OCI-M2 (cell line): ENCODE measurements at regions not wholly inside any gene's neighbourhood (a gene's known extent, or its start where the extent isn't known, plus 50 kb on each side); places are given as distances from the start of the nearest gene placed in this dataset.

Source experiments
- DNase-seq: peaks from one replicate; lab custom pipeline; 2025; ENCODE audit not compliant: unreplicated experiment; lab: John Stamatoyannopoulos, UW

GRCh38 chr2:71893646-71894045, 254.0 kb downstream of the CYP26B1 start:
- no peak for DNase-seq

GRCh38 chr2:71892896-71893295, 254.8 kb downstream of the CYP26B1 start:
- no peak for DNase-seq

GRCh38 chr2:71892423-71892730, 255.3 kb downstream of the CYP26B1 start:
- DNase-seq: no peak

GRCh38 chr2:71891719-71892422, 255.8 kb downstream of the CYP26B1 start:
- peak; percentile 49 for DNase-seq

GRCh38 chr2:71891155-71891554, 256.5 kb downstream of the CYP26B1 start:
- no peak for DNase-seq

- DNase-seq: no peak
Measured at GRCh38 chr2:71889759-71890684, 257.6 kb downstream of the CYP26B1 start.

GRCh38 chr2:71888751-71889445, 258.8 kb downstream of the CYP26B1 start:
- DNase-seq: no peak

- DNase-seq: no peak
Measured at GRCh38 chr2:71887196-71887595, 260.5 kb downstream of the CYP26B1 start.

GRCh38 chr2:71886241-71886640, 261.4 kb downstream of the CYP26B1 start:
- no peak for DNase-seq

- no peak for DNase-seq
Measured at GRCh38 chr2:71884303-71885042, 263.2 kb downstream of the CYP26B1 start.

GRCh38 chr2:71882949-71883472, 264.7 kb downstream of the CYP26B1 start:
- peak; percentile 78 for DNase-seq

GRCh38 chr2:71882236-71882946, 265.3 kb downstream of the CYP26B1 start:
- DNase-seq: no peak

- no peak for DNase-seq
Measured at GRCh38 chr2:71880846-71881610, 266.6 kb downstream of the CYP26B1 start.

- no peak for DNase-seq
Measured at GRCh38 chr2:71880287-71880686, 267.4 kb downstream of the CYP26B1 start.

- DNase-seq: no peak
Measured at GRCh38 chr2:71879509-71880184, 268.0 kb downstream of the CYP26B1 start.

GRCh38 chr2:71878626-71879508, 268.8 kb downstream of the CYP26B1 start:
- no peak for DNase-seq

GRCh38 chr2:71877636-71878035, 270.0 kb downstream of the CYP26B1 start:
- no peak for DNase-seq
